B cell (primary cell): ENCODE measurements at regions not wholly inside any gene's neighbourhood (a gene's known extent, or its start where the extent isn't known, plus 50 kb on each side); places are given as distances from the start of the nearest gene placed in this dataset.

Source experiments
- ATAC-seq: fragments of 200-7000 bp; cut with Tn5 transposase; one replicate; pipeline ENCODE4 v1.10.0; 2021; ENCODE audit warnings: low read depth, mild to moderate bottlenecking, moderate number of reproducible peaks, moderate library complexity
- CTCF ChIA-PET: fragments of 350-600 bp; sonication (Branson Sonifier 250); formaldehyde crosslinking; loops from one replicate; lab custom pipeline; 2021; ENCODE audit warnings: antibody characterized with exemption, inconsistent platforms; lab: Charles Lee
- POLR2A ChIA-PET: fragments of 350-600 bp; sonication (Branson Sonifier 250); formaldehyde crosslinking; loops from one replicate; lab custom pipeline; 2021; ENCODE audit warnings: antibody characterized with exemption; lab: Charles Lee
- DNase-seq: peaks from one replicate; pipeline ENCODE4 v3.0.0; 2013
- H2AFZ ChIP-seq: 2 replicates; pipeline ENCODE4 v1.6.1; 2012; ENCODE audit warnings: mild to moderate bottlenecking, low read depth, low read length; ENCODE audit not compliant: insufficient read depth, poor library complexity, severe bottlenecking
- H3K27ac ChIP-seq, 2 donors: 1 replicate in 1 of 2; 2 replicates in 1 of 2; pipeline ENCODE4 v1.5.1; 2012 to 2013; ENCODE audit warnings: low read length in 2 of 2, mild to moderate bottlenecking in 2 of 2, moderate library complexity in 1 of 2
- H3K27me3 ChIP-seq, 4 experiments: fragments of 200-600 bp in 1 of 4; sonication (generic) in 1 of 4; replicated peaks in 1 of 4; 1 replicate in 2 of 4; 2 replicates in 2 of 4; pipeline versions ENCODE4 v1.6.1 to v1.7.0; 2013 to 2016; ENCODE audit warnings: low read length in 3 of 4, mild to moderate bottlenecking in 2 of 4, mixed read lengths in 1 of 4, moderate library complexity in 1 of 4; ENCODE audit not compliant: insufficient read depth in 4 of 4, control insufficient read depth in 3 of 4; ENCODE audit errors: control extremely low read depth in 1 of 4
- H3K36me3 ChIP-seq, 2 experiments: replicated peaks in 1 of 2; 1 replicate in 1 of 2; 2 replicates in 1 of 2; pipeline versions ENCODE4 v1.6.1 to v1.7.1; 2013; ENCODE audit warnings: low read length in 1 of 2; ENCODE audit not compliant: insufficient read depth in 2 of 2, control insufficient read depth in 1 of 2; ENCODE audit errors: control extremely low read depth in 1 of 2, extremely low read depth in 1 of 2
- H3K4me1 ChIP-seq, 2 donors: fragments of 200-600 bp in 1 of 2; sonication (generic) in 1 of 2; 1 replicate in 1 of 2; 2 replicates in 1 of 2; pipeline versions ENCODE4 v1.5.1 to v1.6.1; 2013 to 2017; ENCODE audit warnings: low read length in 2 of 2; ENCODE audit not compliant: control insufficient read depth in 2 of 2, insufficient read depth in 2 of 2
- H3K4me2 ChIP-seq: replicated peaks from 2 replicates; pipeline ENCODE3; 2012; ENCODE audit warnings: mild to moderate bottlenecking, low read depth, low read length; ENCODE audit not compliant: poor library complexity, severe bottlenecking
- H3K4me3 ChIP-seq, 5 experiments: fragments of 200-600 bp in 1 of 5; sonication (generic) in 1 of 5; 1 replicate in 3 of 5; 2 replicates in 2 of 5; pipeline versions ENCODE4 v1.5.1 to v1.7.0; 2011 to 2016; ENCODE audit warnings: low read length in 4 of 5, mild to moderate bottlenecking in 4 of 5, low read depth in 2 of 5, control low read depth in 1 of 5, moderate library complexity in 1 of 5; ENCODE audit not compliant: insufficient read depth in 1 of 5; ENCODE audit errors: control extremely low read depth in 1 of 5, extremely low read depth in 1 of 5
- H3K79me2 ChIP-seq: fragments of 200-600 bp; sonication (generic); one replicate; pipeline ENCODE4 v1.6.0; 2016; ENCODE audit warnings: low read length; ENCODE audit not compliant: control insufficient read depth, insufficient read depth
- H3K9ac ChIP-seq: fragments of 200-600 bp; sonication (generic); 2 replicates; pipeline ENCODE4 v1.6.1; 2017; ENCODE audit warnings: mild to moderate bottlenecking, low read length, moderate library complexity
- H3K9me3 ChIP-seq, 3 donors: one replicate each; pipeline versions ENCODE4 v1.6.1 to v1.7.1; 2013; ENCODE audit warnings: low read length in 2 of 3; ENCODE audit not compliant: control insufficient read depth in 2 of 3, insufficient read depth in 1 of 3; ENCODE audit errors: control extremely low read depth in 1 of 3
- H4K20me1 ChIP-seq: 2 replicates; pipeline ENCODE4 v1.6.0; 2012; ENCODE audit warnings: mild to moderate bottlenecking, low read length; ENCODE audit not compliant: insufficient read depth, control insufficient read depth, poor library complexity, severe bottlenecking
- H3K27ac Mint-ChIP-seq: one replicate; pipeline ENCODE4 v1.8.0; 2021; ENCODE audit warnings: mixed read lengths
- H3K27me3 Mint-ChIP-seq: one replicate; pipeline ENCODE4 v1.8.0; 2021; ENCODE audit warnings: mixed read lengths
- H3K4me1 Mint-ChIP-seq: one replicate; pipeline ENCODE4 v1.8.0; 2021; ENCODE audit warnings: mixed read lengths
- H3K4me3 Mint-ChIP-seq: one replicate; pipeline ENCODE4 v1.8.0; 2021; ENCODE audit warnings: mixed read lengths
- H3K9me3 Mint-ChIP-seq: one replicate; pipeline ENCODE4 v1.8.0; 2022; ENCODE audit warnings: mixed read lengths; ENCODE audit not compliant: insufficient read depth
- EZH2 ChIP-seq: IDR thresholded peaks from 2 replicates; pipeline ENCODE4 v1.6.1; 2012; ENCODE audit warnings: borderline replicate concordance, low read depth, mild to moderate bottlenecking, moderate library complexity, low read length; ENCODE audit not compliant: insufficient read depth, poor library complexity, severe bottlenecking
- WGBS: methylation state at CpG from one replicate; pipeline ENCODE4 v1.1.5; 2013; ENCODE audit warnings: missing lambda C conversion rate; ENCODE audit not compliant: insufficient coverage; 5-methylcytosine and 5-hydroxymethylcytosine counted together
- intact Hi-C: fragments of 100-400 bp; cut with micrococcal nuclease; formaldehyde crosslinking; loops from one replicate; pipeline ENCODE4 v1.10.0; 2022
- TF ChIP-seq, protein P1 (sequence below): fragments of 200-600 bp; IDR thresholded peaks from one replicate; pipeline ENCODE4 v1.8.0; 2022; ENCODE audit warnings: antibody characterized with exemption, mild to moderate bottlenecking

DNA sequence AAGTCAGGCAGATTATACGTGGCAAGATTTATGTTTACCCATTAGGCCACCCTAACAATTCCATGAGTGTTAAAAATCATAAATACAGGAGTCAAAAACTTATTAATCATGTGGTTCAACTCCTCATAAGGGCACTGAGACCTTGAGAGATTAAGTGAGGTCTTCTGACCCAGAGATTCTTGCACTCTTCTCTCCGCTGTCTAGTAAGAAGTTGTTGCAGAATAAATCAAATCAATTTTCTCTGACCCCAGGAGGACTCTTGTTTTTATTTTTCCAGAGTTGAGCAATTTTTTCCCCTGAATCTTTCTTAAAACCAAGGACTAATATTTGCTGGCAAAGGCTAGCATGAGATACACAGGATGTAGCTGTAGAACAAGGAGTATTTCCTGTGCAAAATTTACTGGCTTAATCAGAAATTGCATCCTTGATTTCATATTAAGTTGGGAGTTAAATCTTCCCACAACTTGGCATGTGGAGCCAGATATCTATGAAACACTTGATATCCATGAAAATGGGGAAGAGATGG lies 90.9 kb upstream of the PTHLH start:
- TF ChIP-seq EZH2, result no peak
- TF ChIP-seq, protein P1, sequence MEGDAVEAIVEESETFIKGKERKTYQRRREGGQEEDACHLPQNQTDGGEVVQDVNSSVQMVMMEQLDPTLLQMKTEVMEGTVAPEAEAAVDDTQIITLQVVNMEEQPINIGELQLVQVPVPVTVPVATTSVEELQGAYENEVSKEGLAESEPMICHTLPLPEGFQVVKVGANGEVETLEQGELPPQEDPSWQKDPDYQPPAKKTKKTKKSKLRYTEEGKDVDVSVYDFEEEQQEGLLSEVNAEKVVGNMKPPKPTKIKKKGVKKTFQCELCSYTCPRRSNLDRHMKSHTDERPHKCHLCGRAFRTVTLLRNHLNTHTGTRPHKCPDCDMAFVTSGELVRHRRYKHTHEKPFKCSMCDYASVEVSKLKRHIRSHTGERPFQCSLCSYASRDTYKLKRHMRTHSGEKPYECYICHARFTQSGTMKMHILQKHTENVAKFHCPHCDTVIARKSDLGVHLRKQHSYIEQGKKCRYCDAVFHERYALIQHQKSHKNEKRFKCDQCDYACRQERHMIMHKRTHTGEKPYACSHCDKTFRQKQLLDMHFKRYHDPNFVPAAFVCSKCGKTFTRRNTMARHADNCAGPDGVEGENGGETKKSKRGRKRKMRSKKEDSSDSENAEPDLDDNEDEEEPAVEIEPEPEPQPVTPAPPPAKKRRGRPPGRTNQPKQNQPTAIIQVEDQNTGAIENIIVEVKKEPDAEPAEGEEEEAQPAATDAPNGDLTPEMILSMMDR, result no peak
- intact Hi-C loops, result no loop called here
- WGBS, result no CpG with 5 or more reads among the region's 2 CpGs
- Histone ChIP-seq H3K9me3 (no peaks in the 10 kb centered on the region), H3K4me3 (no peak overlapping the region), H3K9ac (no peak overlapping the region), H3K27me3 (no peaks in the 10 kb centered on the region), H3K27ac (no peak overlapping the region), H2AFZ (no peak overlapping the region), H3K4me1 (no peaks in the 10 kb centered on the region), H3K79me2 (no peaks in the 10 kb centered on the region), H3K36me3 (no peaks in the 10 kb centered on the region), H3K4me2 (no peak overlapping the region), H4K20me1 (no peaks in the 10 kb centered on the region)
- H3K27me3 Mint-ChIP-seq, result peaks cover 4% of the 10 kb centered on the region
- DNase-seq, result no peak
- H3K4me3 Mint-ChIP-seq, result no peak overlapping the region
- no peak for ATAC-seq
- H3K27ac Mint-ChIP-seq, result no peak overlapping the region
- no peaks in the 10 kb centered on the region for H3K4me1 Mint-ChIP-seq
- POLR2A ChIA-PET, result no interaction called here
- no peaks in the 10 kb centered on the region for H3K9me3 Mint-ChIP-seq
- CTCF ChIA-PET, result no interaction called here

DNA sequence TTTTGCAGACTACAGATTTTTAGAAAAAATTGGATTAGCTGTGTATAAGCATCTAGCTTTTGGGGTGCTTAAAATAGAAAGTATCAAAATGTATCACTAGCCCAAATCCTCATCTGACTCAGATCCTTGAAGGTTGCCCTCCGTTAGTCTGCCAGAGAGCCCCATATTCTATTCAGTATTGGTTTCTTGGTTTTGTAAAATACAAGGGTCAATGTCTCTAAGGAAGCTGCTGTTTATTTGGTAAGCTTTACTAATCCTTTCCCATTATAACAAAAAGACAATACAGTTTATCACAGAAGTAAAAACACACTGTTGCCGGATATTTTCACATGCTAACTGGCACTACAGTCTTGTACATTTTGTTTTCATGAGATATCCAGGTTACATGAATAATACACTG lies 92.8 kb upstream of the PTHLH start:
- no peaks in the 10 kb centered on the region for H3K79me2 ChIP-seq
- no peak overlapping the region for H3K9ac ChIP-seq
- ChIA-PET POLR2A (no interaction called here), CTCF (no interaction called here)
- WGBS, result no CpG with 5 or more reads among the region's 2 CpGs
- H3K27ac ChIP-seq, result no peak overlapping the region
- H3K4me1 ChIP-seq, result no peaks in the 10 kb centered on the region
- no peak for DNase-seq
- no peaks in the 10 kb centered on the region for H3K27me3 ChIP-seq
- no peak overlapping the region for H3K4me3 Mint-ChIP-seq
- H3K9me3 Mint-ChIP-seq, result no peaks in the 10 kb centered on the region
- no peak overlapping the region for H3K27ac Mint-ChIP-seq
- H3K27me3 Mint-ChIP-seq, result peaks cover 4% of the 10 kb centered on the region
- no peaks in the 10 kb centered on the region for H3K4me1 Mint-ChIP-seq
- H3K36me3 ChIP-seq, result no peaks in the 10 kb centered on the region
- no peak overlapping the region for H3K4me2 ChIP-seq
- no peak overlapping the region for H2AFZ ChIP-seq
- ATAC-seq, result no peak
- no peak for TF ChIP-seq EZH2
- TF ChIP-seq, protein P1, result no peak
- H3K9me3 ChIP-seq, result no peaks in the 10 kb centered on the region
- H3K4me3 ChIP-seq, result no peak overlapping the region
- H4K20me1 ChIP-seq, result no peaks in the 10 kb centered on the region
- intact Hi-C loops, result no loop called here
